ENCODE measurements at regions not wholly inside any gene's neighbourhood (a gene's known extent, or its start where the extent isn't known, plus 50 kb on each side); places are given as distances from the start of the nearest gene placed in this dataset.

- no peak for TF ChIP-seq POLR2AphosphoS5 (IDR thresholded peaks at IDR 0.05; ENCODE audit: borderline replicate concordance, low read depth, low read length)
- TF ChIP-seq EZH2 (IDR thresholded peaks at IDR 0.05): no peak
Observed at GRCh38 chr10:3389130-3389529, 216.5 kb upstream of the PITRM1 start.
